SU-DHL-6 (cell line): ENCODE measurements at regions not wholly inside any gene's neighbourhood (a gene's known extent, or its start where the extent isn't known, plus 50 kb on each side); places are given as distances from the start of the nearest gene placed in this dataset.

Experiments
- H2AFZ ChIP-seq: fragments of 200-600 bp; sonication (generic); 2 replicates; pipeline ENCODE4 v1.6.1; 2014; ENCODE audit warnings: low read depth, mild to moderate bottlenecking, moderate library complexity, mixed read lengths, antibody characterized with exemption, low read length; ENCODE audit not compliant: severe bottlenecking
- H3F3A ChIP-seq: fragments of 200-600 bp; shearing (Covaris generic); 2 replicates; pipeline ENCODE4 v1.6.0; 2016; ENCODE audit warnings: antibody characterized with exemption, mild to moderate bottlenecking; ENCODE audit not compliant: insufficient read depth
- H3K27ac ChIP-seq: fragments of 200-600 bp; sonication (generic); 2 replicates; pipeline ENCODE4 v1.5.1; 2016; ENCODE audit warnings: low read depth, mild to moderate bottlenecking, low read length, moderate library complexity, mixed read lengths
- H3K27me3 ChIP-seq: fragments of 200-600 bp; sonication (generic), shearing (Covaris generic); 2 replicates; pipeline ENCODE4 v1.6.0; 2014; ENCODE audit warnings: mild to moderate bottlenecking, low read length
- H3K36me3 ChIP-seq: fragments of 200-600 bp; sonication (generic); 2 replicates; pipeline ENCODE4 v1.6.1; 2014; ENCODE audit warnings: mild to moderate bottlenecking, low read length, mixed read lengths
- H3K4me2 ChIP-seq: fragments of 300-600, 200-600 bp; shearing (Covaris generic), sonication (generic); 2 replicates; pipeline ENCODE4 v1.6.0; 2014; ENCODE audit warnings: low read length, low read depth, mild to moderate bottlenecking; ENCODE audit not compliant: poor library complexity, severe bottlenecking
- H3K4me3 ChIP-seq: fragments of 200-600 bp; sonication (generic); 2 replicates; pipeline ENCODE4 v1.5.1; 2014; ENCODE audit warnings: antibody characterized with exemption, low read length, mild to moderate bottlenecking, mixed read lengths; ENCODE audit not compliant: insufficient read depth, poor library complexity, severe bottlenecking
- H3K79me2 ChIP-seq: fragments of 200-600 bp; sonication (generic); 2 replicates; pipeline ENCODE4 v1.6.1; 2014; ENCODE audit warnings: mild to moderate bottlenecking, low read length, moderate library complexity; ENCODE audit not compliant: insufficient read depth
- H3K9ac ChIP-seq: fragments of 200-600 bp; sonication (generic); 2 replicates; pipeline ENCODE4 v1.7.0; 2014; ENCODE audit warnings: mild to moderate bottlenecking, low read length
- H3K9me2 ChIP-seq: fragments of 200-600 bp; sonication (generic); replicated peaks from 2 replicates; pipeline ENCODE4 v1.6.1; 2014; ENCODE audit warnings: low read length; ENCODE audit not compliant: insufficient read depth
- H3K9me3 ChIP-seq: fragments of 200-600 bp; sonication (generic); 2 replicates; pipeline ENCODE4 v1.6.1; 2014; ENCODE audit warnings: low read length, mixed read lengths; ENCODE audit not compliant: insufficient read depth
- H4K20me1 ChIP-seq: fragments of 200-600 bp; sonication (generic); 2 replicates; pipeline ENCODE4 v1.6.1; 2014; ENCODE audit warnings: low read depth, mild to moderate bottlenecking, antibody characterized with exemption, low read length, moderate library complexity, mixed read lengths
- CTCF ChIP-seq: fragments of 200-600 bp; sonication (generic); IDR thresholded peaks from one replicate; pipeline ENCODE4 v1.5.1; 2017; ENCODE audit warnings: antibody characterized with exemption, mild to moderate bottlenecking, low read length, moderate library complexity; ENCODE audit not compliant: insufficient read depth, poor library complexity, severe bottlenecking
- EZH2phosphoT487 ChIP-seq: fragments of 200-600 bp; sonication (generic), shearing (Covaris generic); conservative IDR thresholded peaks from 2 replicates; pipeline ENCODE4 v1.6.1; 2018; ENCODE audit warnings: mild to moderate bottlenecking, antibody characterized with exemption, low read length, moderate library complexity, mixed read lengths

DNA sequence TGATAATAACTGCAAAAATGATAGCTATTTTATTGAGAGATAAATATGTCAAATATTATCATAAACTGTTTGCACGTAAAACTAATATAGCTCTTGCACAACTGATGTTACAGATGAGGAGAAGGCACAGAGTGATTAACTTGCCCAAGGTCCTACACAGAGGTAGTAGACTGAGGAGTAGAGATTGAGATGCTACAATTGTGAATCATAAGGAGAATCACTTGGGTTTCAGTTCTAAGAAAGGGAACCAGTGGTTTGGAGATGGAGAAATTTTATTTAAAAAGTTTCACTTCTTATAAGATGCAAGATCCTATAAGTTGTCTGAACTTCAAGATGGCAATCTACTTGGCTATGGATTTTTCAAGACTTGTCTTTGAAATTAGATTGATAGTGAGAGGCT is 224.8 kb upstream of the RAG2 start:
- Histone ChIP-seq H3K79me2 (no peaks in the 10 kb centered on the region), H3K36me3 (no peaks in the 10 kb centered on the region), H3K4me2 (no peak overlapping the region), H3K27me3 (no peaks in the 10 kb centered on the region), H3K27ac (no peak overlapping the region), H2AFZ (no peak overlapping the region), H3K9me2 (no peaks in the 10 kb centered on the region), H3K9ac (no peak overlapping the region), H3F3A (no peaks in the 10 kb centered on the region), H4K20me1 (no peaks in the 10 kb centered on the region), H3K4me3 (no peak overlapping the region), H3K9me3 (no peaks in the 10 kb centered on the region)
- TF ChIP-seq EZH2phosphoT487 = no peak
- no peak for TF ChIP-seq CTCF

DNA sequence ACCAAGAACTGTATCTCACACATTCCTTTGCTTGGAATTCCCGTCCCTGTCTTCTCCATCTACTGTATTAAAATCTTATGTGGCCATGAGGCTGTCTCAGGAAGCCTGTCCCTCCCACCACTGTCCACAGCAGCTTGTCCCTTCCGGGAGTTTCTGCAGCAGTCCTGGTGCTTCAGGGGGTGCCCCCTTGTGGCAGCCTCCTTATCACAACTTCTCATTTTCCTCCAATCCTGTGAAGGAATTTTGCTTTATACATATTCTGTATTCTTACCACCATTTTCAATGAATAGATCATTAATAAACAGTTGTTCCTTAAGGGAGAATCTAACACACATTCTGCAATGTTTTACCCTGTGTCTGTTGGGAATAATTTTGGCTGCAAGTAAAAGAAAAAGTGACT is 220.4 kb upstream of the RAG2 start:
- Histone ChIP-seq H3K27me3 (no peaks in the 10 kb centered on the region), H3F3A (no peaks in the 10 kb centered on the region), H4K20me1 (no peaks in the 10 kb centered on the region), H3K9me3 (no peaks in the 10 kb centered on the region), H3K27ac (no peak overlapping the region), H3K79me2 (no peaks in the 10 kb centered on the region), H3K4me3 (no peak overlapping the region), H3K9me2 (no peaks in the 10 kb centered on the region), H3K4me2 (no peak overlapping the region), H2AFZ (no peak overlapping the region), H3K36me3 (no peaks in the 10 kb centered on the region), H3K9ac (no peak overlapping the region)
- TF ChIP-seq EZH2phosphoT487 (no peak), CTCF (peak; percentile 14)

- no peak overlapping the region for H3K4me2 ChIP-seq
- TF ChIP-seq CTCF = no peak
- TF ChIP-seq EZH2phosphoT487 = no peak
Observed at GRCh38 chr11:36817336-36817965, 219.4 kb upstream of the RAG2 start.

More at GRCh38 chr11:36817336-36817965, 219.4 kb upstream of the RAG2 start:
- Histone ChIP-seq H3K9ac (no peak overlapping the region), H3K27me3 (no peaks in the 10 kb centered on the region), H3F3A (no peaks in the 10 kb centered on the region), H3K4me3 (no peak overlapping the region), H3K9me3 (no peaks in the 10 kb centered on the region), H3K27ac (no peak overlapping the region), H3K9me2 (no peaks in the 10 kb centered on the region), H3K36me3 (no peaks in the 10 kb centered on the region), H3K79me2 (no peaks in the 10 kb centered on the region), H4K20me1 (no peaks in the 10 kb centered on the region), H2AFZ (no peak overlapping the region)
